A673 (cell line): ENCODE measurements at regions not wholly inside any gene's neighbourhood (a gene's known extent, or its start where the extent isn't known, plus 50 kb on each side); places are given as distances from the start of the nearest gene placed in this dataset.

Experiments used
- BruUV-seq: library from RNA; stranded (reverse); fragments of 400-500 nt; replicated peaks from 2 replicates; lab custom pipeline; 2021; lab: Mats Ljungman, UMichigan
- CTCF ChIA-PET: fragments of 300-600 bp; sonication (Branson Sonifier 250); formaldehyde crosslinking; loops from one replicate; lab custom pipeline; 2022; ENCODE audit warnings: antibody characterized with exemption; lab: Charles Lee
- POLR2A ChIA-PET: fragments of 300-600 bp; sonication (Branson Sonifier 250); formaldehyde crosslinking; loops from one replicate; lab custom pipeline; 2022; ENCODE audit warnings: antibody characterized with exemption; ENCODE audit not compliant: low non-redundant PET; lab: Charles Lee
- DNase-seq: peaks from one replicate; pipeline ENCODE4 v3.0.0-alpha.2; 2015; ENCODE audit warnings: low spot score
- H3K27ac ChIP-seq: fragments of 200-600 bp; sonication (generic); 2 replicates; pipeline ENCODE4 v1.5.1; 2016; ENCODE audit warnings: mixed run types, low read depth, mild to moderate bottlenecking, mixed read lengths, antibody characterized with exemption, low read length; ENCODE audit not compliant: poor library complexity, severe bottlenecking
- H3K27me3 ChIP-seq: fragments of 200-600 bp; sonication (generic); replicated peaks from 2 replicates; pipeline ENCODE4 v1.6.1; 2017; ENCODE audit warnings: mixed run types, low read depth, mild to moderate bottlenecking, mixed read lengths, antibody characterized with exemption, low read length; ENCODE audit not compliant: insufficient read depth, poor library complexity
- H3K36me3 ChIP-seq: fragments of 200-600 bp; sonication (generic); 2 replicates; pipeline ENCODE4 v1.6.1; 2016; ENCODE audit warnings: mixed run types, mild to moderate bottlenecking, mixed read lengths, antibody characterized with exemption, low read length; ENCODE audit not compliant: insufficient read depth, poor library complexity, severe bottlenecking
- H3K4me1 ChIP-seq: fragments of 200-600 bp; sonication (generic); 2 replicates; pipeline ENCODE4 v1.6.1; 2017; ENCODE audit warnings: mixed run types, mild to moderate bottlenecking, mixed read lengths, antibody characterized with exemption, low read length; ENCODE audit not compliant: insufficient read depth, poor library complexity, severe bottlenecking
- H3K4me3 ChIP-seq: fragments of 200-600 bp; sonication (generic); 2 replicates; pipeline ENCODE4 v1.5.1; 2016; ENCODE audit warnings: low read depth, mixed run types, mild to moderate bottlenecking, mixed read lengths, low read length; ENCODE audit not compliant: poor library complexity, severe bottlenecking
- H3K9me3 ChIP-seq: fragments of 200-600 bp; sonication (generic); 2 replicates; pipeline ENCODE4 v1.6.1; 2016; ENCODE audit warnings: mixed run types, low read depth, mild to moderate bottlenecking, mixed read lengths, antibody characterized with exemption, low read length; ENCODE audit not compliant: poor library complexity, severe bottlenecking
- CTCF ChIP-seq: fragments of 300-800, 200-600 bp; sonication (generic); conservative IDR thresholded peaks from 2 replicates; pipeline ENCODE4 v1.5.1; 2017; ENCODE audit warnings: low read depth, mild to moderate bottlenecking, antibody characterized with exemption, low read length, moderate library complexity, mixed read lengths
- EZH2 ChIP-seq: fragments of 200-600 bp; sonication (generic); IDR thresholded peaks from 2 replicates; pipeline ENCODE4 v1.6.1; 2017; ENCODE audit warnings: borderline replicate concordance, low read depth, mild to moderate bottlenecking, mixed read lengths, antibody characterized with exemption, low read length; ENCODE audit not compliant: poor library complexity, severe bottlenecking
- intact Hi-C: fragments of 100-400 bp; cut with micrococcal nuclease; formaldehyde crosslinking; loops from one replicate; pipeline ENCODE4 v1.10.0; 2022; ENCODE audit not compliant: unreplicated experiment

GRCh38 chr20:12371990-12372389, 454.3 kb downstream of the BTBD3 start:
- TF ChIP-seq CTCF: no peak
- TF ChIP-seq EZH2: no peak
- Histone ChIP-seq H3K36me3 (no peaks in the 10 kb centered on the region), H3K9me3 (no peaks in the 10 kb centered on the region), H3K27ac (no peak overlapping the region), H3K27me3 (no peaks in the 10 kb centered on the region), H3K4me3 (no peak overlapping the region), H3K4me1 (no peaks in the 10 kb centered on the region)
- no TSS peak for BruUV-seq
- POLR2A ChIA-PET: no interaction called here
- intact Hi-C loops: no loop called here
- DNase-seq: no peak
- CTCF ChIA-PET: no interaction called here

- CTCF ChIA-PET: no interaction called here
- Histone ChIP-seq H3K9me3 (no peaks in the 10 kb centered on the region), H3K36me3 (no peaks in the 10 kb centered on the region), H3K4me1 (no peaks in the 10 kb centered on the region), H3K27me3 (no peaks in the 10 kb centered on the region), H3K27ac (no peak overlapping the region), H3K4me3 (no peak overlapping the region)
- intact Hi-C loops: no loop called here
- BruUV-seq: no TSS peak
- no peak for DNase-seq
- POLR2A ChIA-PET: no interaction called here
- TF ChIP-seq CTCF: no peak
- no peak for TF ChIP-seq EZH2
Measured at GRCh38 chr20:12372557-12372956, 454.9 kb downstream of the BTBD3 start.

GRCh38 chr20:12375967-12376366, 458.3 kb downstream of the BTBD3 start:
- Histone ChIP-seq H3K9me3 (no peaks in the 10 kb centered on the region), H3K36me3 (no peaks in the 10 kb centered on the region), H3K4me1 (no peaks in the 10 kb centered on the region), H3K4me3 (no peak overlapping the region), H3K27me3 (no peaks in the 10 kb centered on the region), H3K27ac (no peak overlapping the region)
- TF ChIP-seq CTCF (no peak), EZH2 (no peak)
- POLR2A ChIA-PET: interaction anchor here (0.7 kb wide), 1 partner anchor 344 kb away, joined by 4 read pairs; no protein-coding TSS in a partner anchor
- intact Hi-C loops: no loop called here
- CTCF ChIA-PET: no interaction called here
- BruUV-seq: no TSS peak
- no peak for DNase-seq
